ENCODE measurements at regions not wholly inside any gene's neighbourhood (a gene's known extent, or its start where the extent isn't known, plus 50 kb on each side); places are given as distances from the start of the nearest gene placed in this dataset.

- H3K27me3 ChIP-seq (ENCODE audit: insufficient read depth, low read length) = no peaks in the 10 kb centered on the region
- no peak overlapping the region for H2AFZ ChIP-seq (ENCODE audit: low read length)
- H3K4me1 ChIP-seq (ENCODE audit: insufficient read depth, low read length, severe bottlenecking) = no peaks in the 10 kb centered on the region
- no peaks in the 10 kb centered on the region for H3K79me2 ChIP-seq (ENCODE audit: insufficient read depth, low read length)
- no peaks in the 10 kb centered on the region for H3K36me3 ChIP-seq (ENCODE audit: insufficient read depth, low read length)
- no peaks in the 10 kb centered on the region for H3K9me3 ChIP-seq (ENCODE audit: low read length)
- no peak overlapping the region for H3K9ac ChIP-seq (ENCODE audit: low read length)
- no peaks in the 10 kb centered on the region for H3K9me2 ChIP-seq (ENCODE audit: low read depth, low read length)
- H3K27ac ChIP-seq (ENCODE audit: low read depth, low read length, poor library complexity, severe bottlenecking) = no peak overlapping the region
- no peaks in the 10 kb centered on the region for H3F3A ChIP-seq (ENCODE audit: insufficient read depth, low read length)
- H3K4me3 ChIP-seq (ENCODE audit: low read depth, low read length, poor library complexity, severe bottlenecking) = no peak overlapping the region
- TF ChIP-seq EZH2 (IDR thresholded peaks at IDR 0.05; ENCODE audit: borderline replicate concordance, low read length) = no peak
- TF ChIP-seq CTCF (IDR thresholded peaks at IDR 0.05; ENCODE audit: low read length) = no peak
- no peak overlapping the region for H3K4me2 ChIP-seq (ENCODE audit: low read length)
- no peaks in the 10 kb centered on the region for H4K20me1 ChIP-seq (ENCODE audit: insufficient read depth, low read length)
Measured at GRCh38 chr5:2133080-2133479, 250.4 kb upstream of the IRX4 start.

- Histone ChIP-seq H3K9me3 (ENCODE audit: low read length) (no peaks in the 10 kb centered on the region), H3K9ac (ENCODE audit: low read length) (no peak overlapping the region), H3K27me3 (ENCODE audit: insufficient read depth, low read length) (no peaks in the 10 kb centered on the region), H2AFZ (ENCODE audit: low read length) (no peak overlapping the region), H3K9me2 (ENCODE audit: low read depth, low read length) (no peaks in the 10 kb centered on the region), H3F3A (ENCODE audit: insufficient read depth, low read length) (no peaks in the 10 kb centered on the region), H4K20me1 (ENCODE audit: insufficient read depth, low read length) (no peaks in the 10 kb centered on the region), H3K4me1 (ENCODE audit: insufficient read depth, low read length, severe bottlenecking) (no peaks in the 10 kb centered on the region), H3K4me3 (ENCODE audit: low read depth, low read length, poor library complexity, severe bottlenecking) (no peak overlapping the region), H3K27ac (ENCODE audit: low read depth, low read length, poor library complexity, severe bottlenecking) (no peak overlapping the region), H3K36me3 (ENCODE audit: insufficient read depth, low read length) (no peaks in the 10 kb centered on the region), H3K79me2 (ENCODE audit: insufficient read depth, low read length) (no peaks in the 10 kb centered on the region), H3K4me2 (ENCODE audit: low read length) (no peak overlapping the region)
- no peak for TF ChIP-seq CTCF (IDR thresholded peaks at IDR 0.05; ENCODE audit: low read length)
- TF ChIP-seq EZH2 (IDR thresholded peaks at IDR 0.05; ENCODE audit: borderline replicate concordance, low read length) = no peak
Measured at GRCh38 chr5:2132497-2132847, 249.7 kb upstream of the IRX4 start.

- H3K27me3 ChIP-seq (ENCODE audit: insufficient read depth, low read length) = no peaks in the 10 kb centered on the region
- no peak overlapping the region for H3K27ac ChIP-seq (ENCODE audit: low read depth, low read length, poor library complexity, severe bottlenecking)
- H3K4me1 ChIP-seq (ENCODE audit: insufficient read depth, low read length, severe bottlenecking) = no peaks in the 10 kb centered on the region
- no peak overlapping the region for H3K4me2 ChIP-seq (ENCODE audit: low read length)
- H3K79me2 ChIP-seq (ENCODE audit: insufficient read depth, low read length) = no peaks in the 10 kb centered on the region
- H2AFZ ChIP-seq (ENCODE audit: low read length) = no peak overlapping the region
- no peaks in the 10 kb centered on the region for H3K36me3 ChIP-seq (ENCODE audit: insufficient read depth, low read length)
- no peaks in the 10 kb centered on the region for H3K9me2 ChIP-seq (ENCODE audit: low read depth, low read length)
- no peak overlapping the region for H3K4me3 ChIP-seq (ENCODE audit: low read depth, low read length, poor library complexity, severe bottlenecking)
- no peaks in the 10 kb centered on the region for H3F3A ChIP-seq (ENCODE audit: insufficient read depth, low read length)
- H3K9me3 ChIP-seq (ENCODE audit: low read length) = no peaks in the 10 kb centered on the region
- H3K9ac ChIP-seq (ENCODE audit: low read length) = no peak overlapping the region
- TF ChIP-seq EZH2 (IDR thresholded peaks at IDR 0.05; ENCODE audit: borderline replicate concordance, low read length) (no peak), CTCF (IDR thresholded peaks at IDR 0.05; ENCODE audit: low read length) (no peak)
- no peaks in the 10 kb centered on the region for H4K20me1 ChIP-seq (ENCODE audit: insufficient read depth, low read length)
Measured at GRCh38 chr5:2131826-2132496, 249.2 kb upstream of the IRX4 start.

Measured in OCI-LY1 (cell line).